ENCODE measurements at regions not wholly inside any gene's neighbourhood (a gene's known extent, or its start where the extent isn't known, plus 50 kb on each side); places are given as distances from the start of the nearest gene placed in this dataset.

DNA sequence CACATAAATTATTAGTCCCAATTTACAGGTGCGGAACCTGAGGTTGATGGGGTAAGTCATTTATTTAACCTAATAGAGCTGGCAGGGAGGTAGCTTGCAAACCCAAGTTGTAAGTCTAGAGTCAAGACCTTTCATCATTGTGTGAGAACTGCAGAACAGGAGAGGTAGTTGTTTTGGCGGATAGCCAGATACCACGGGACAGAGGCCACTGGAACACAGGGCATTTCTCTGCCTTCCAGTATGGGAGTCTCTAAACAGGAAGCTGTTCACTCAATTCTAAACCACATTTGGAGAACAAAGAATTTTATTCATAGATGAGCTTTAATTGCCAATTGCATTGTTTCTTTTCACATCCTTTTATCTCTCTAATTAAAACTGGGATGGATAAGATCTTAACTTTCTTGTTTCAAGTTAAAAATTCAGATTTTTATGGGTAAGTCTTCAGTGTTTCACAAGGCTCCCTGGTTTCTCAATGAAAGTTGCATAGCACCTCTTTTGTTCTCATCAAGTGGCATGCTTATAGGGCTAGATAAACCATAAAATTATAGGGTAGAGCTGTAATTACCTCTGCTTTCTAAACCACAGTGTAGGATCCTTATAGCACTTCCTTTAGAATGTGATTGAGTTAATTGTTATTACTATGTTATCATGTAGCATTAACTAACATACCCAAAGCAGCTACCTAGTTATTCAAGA, 489.0 kb downstream of the GATA3 start:
- no peak overlapping the region for H3K27ac ChIP-seq (ENCODE audit: low read depth in 1 of 2, low read length in 2 of 2)
- no peak overlapping the region for H3K4me3 ChIP-seq (ENCODE audit: low read depth in 1 of 3, low read length in 3 of 3)
- H3K9ac ChIP-seq (ENCODE audit: low read depth in 1 of 2, low read length in 2 of 2): no peak overlapping the region
- no peaks in the 10 kb centered on the region for H3K4me1 ChIP-seq (ENCODE audit: control insufficient read depth in 4 of 4, insufficient read depth in 4 of 4, low read length in 3 of 4)
- no peaks in the 10 kb centered on the region for H3K9me3 ChIP-seq (ENCODE audit: control insufficient read depth in 4 of 4, low read length in 3 of 4)
- H3K36me3 ChIP-seq (ENCODE audit: control insufficient read depth in 4 of 4, insufficient read depth in 3 of 4, low read depth in 1 of 4, low read length in 3 of 4): no peaks in the 10 kb centered on the region
- 41% methylated on average over 3 of the region's 3 CpGs for WGBS
- DNase-seq (ENCODE audit: low spot score): no peak
- H3K27me3 ChIP-seq (ENCODE audit: control insufficient read depth in 4 of 4, insufficient read depth in 4 of 4, low read length in 3 of 4): no peaks in the 10 kb centered on the region
- TF ChIP-seq JUND (IDR thresholded peaks at IDR 0.05) (no peak), FOXA1 (IDR thresholded peaks at IDR 0.05) (no peak), RXRA (IDR thresholded peaks at IDR 0.05) (no peak), FOXA2 (IDR thresholded peaks at IDR 0.05) (no peak), HNF4A (conservative IDR thresholded peaks at IDR 0.05) (no peak), RAD21 (IDR thresholded peaks at IDR 0.05) (no peak), TAF1 (conservative IDR thresholded peaks at IDR 0.05) (no peak)

DNA sequence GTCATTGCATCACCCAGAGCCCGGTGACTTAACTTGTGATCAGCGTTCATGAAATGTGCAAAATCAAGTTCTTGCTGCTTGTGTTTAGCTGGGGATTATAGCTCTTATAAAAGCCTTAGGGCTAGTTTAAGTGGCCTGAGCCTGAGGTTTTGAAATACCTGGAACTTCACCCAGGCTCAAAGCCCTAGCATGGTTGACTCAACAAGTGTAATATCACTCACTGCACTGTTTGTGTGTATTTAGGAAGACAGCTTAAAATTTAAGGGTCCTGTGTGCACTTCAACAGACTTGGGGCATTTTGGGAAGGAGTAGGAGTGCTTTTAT, 489.5 kb downstream of the GATA3 start:
- Histone ChIP-seq H3K4me3 (ENCODE audit: low read depth in 1 of 3, low read length in 3 of 3) (no peak overlapping the region), H3K4me1 (ENCODE audit: control insufficient read depth in 4 of 4, insufficient read depth in 4 of 4, low read length in 3 of 4) (no peaks in the 10 kb centered on the region), H3K36me3 (ENCODE audit: control insufficient read depth in 4 of 4, insufficient read depth in 3 of 4, low read depth in 1 of 4, low read length in 3 of 4) (no peaks in the 10 kb centered on the region), H3K9ac (ENCODE audit: low read depth in 1 of 2, low read length in 2 of 2) (no peak overlapping the region), H3K9me3 (ENCODE audit: control insufficient read depth in 4 of 4, low read length in 3 of 4) (no peaks in the 10 kb centered on the region), H3K27ac (ENCODE audit: low read depth in 1 of 2, low read length in 2 of 2) (no peak overlapping the region), H3K27me3 (ENCODE audit: control insufficient read depth in 4 of 4, insufficient read depth in 4 of 4, low read length in 3 of 4) (no peaks in the 10 kb centered on the region)
- TF ChIP-seq FOXA2 (IDR thresholded peaks at IDR 0.05): no peak
- no peak for DNase-seq (ENCODE audit: low spot score)
- WGBS: 78% methylated on average over 2 of the region's 2 CpGs

DNA sequence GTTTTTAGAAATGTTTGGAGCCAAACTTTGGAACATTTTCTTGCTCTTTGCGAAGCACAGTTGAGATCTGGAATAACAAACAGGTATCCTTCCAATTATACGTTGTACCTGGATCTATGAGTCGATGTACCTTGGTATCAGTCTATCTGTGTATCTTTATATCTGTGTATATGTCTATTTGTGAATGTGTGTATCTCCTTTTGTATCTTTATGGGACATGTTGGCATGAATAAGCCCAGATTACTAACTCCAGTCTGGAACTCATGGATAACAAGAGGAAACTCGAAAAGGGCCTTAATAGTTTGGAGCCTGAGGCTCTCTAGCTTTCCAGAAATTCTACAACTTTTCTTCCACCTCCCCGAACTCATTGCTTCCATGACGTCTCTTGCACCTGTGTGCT, 490.0 kb downstream of the GATA3 start:
- Histone ChIP-seq H3K27ac (ENCODE audit: low read depth in 1 of 2, low read length in 2 of 2) (no peak overlapping the region), H3K9me3 (ENCODE audit: control insufficient read depth in 4 of 4, low read length in 3 of 4) (peaks cover 0 to 2% (median 0%) of the 10 kb centered on the region in 4 donors), H3K36me3 (ENCODE audit: control insufficient read depth in 4 of 4, insufficient read depth in 3 of 4, low read depth in 1 of 4, low read length in 3 of 4) (no peaks in the 10 kb centered on the region), H3K27me3 (ENCODE audit: control insufficient read depth in 4 of 4, insufficient read depth in 4 of 4, low read length in 3 of 4) (no peaks in the 10 kb centered on the region), H3K9ac (ENCODE audit: low read depth in 1 of 2, low read length in 2 of 2) (no peak overlapping the region), H3K4me3 (ENCODE audit: low read depth in 1 of 3, low read length in 3 of 3) (no peak overlapping the region), H3K4me1 (ENCODE audit: control insufficient read depth in 4 of 4, insufficient read depth in 4 of 4, low read length in 3 of 4) (no peaks in the 10 kb centered on the region)
- 83% methylated on average over 6 of the region's 6 CpGs for WGBS
- no peak for DNase-seq (ENCODE audit: low spot score)
- TF ChIP-seq YY1 (IDR thresholded peaks at IDR 0.05) (no peak), HNF4A (conservative IDR thresholded peaks at IDR 0.05) (no peak), JUND (IDR thresholded peaks at IDR 0.05) (no peak), SP1 (IDR thresholded peaks at IDR 0.05) (no peak), FOXA1 (IDR thresholded peaks at IDR 0.05) (no peak), NR2F2 (IDR thresholded peaks at IDR 0.05) (no peak), HNF4G (IDR thresholded peaks at IDR 0.05) (no peak), EGR1 (IDR thresholded peaks at IDR 0.05; ENCODE audit: low read depth in 2 of 2) (no peak)
- TF ChIP-seq, protein P1, sequence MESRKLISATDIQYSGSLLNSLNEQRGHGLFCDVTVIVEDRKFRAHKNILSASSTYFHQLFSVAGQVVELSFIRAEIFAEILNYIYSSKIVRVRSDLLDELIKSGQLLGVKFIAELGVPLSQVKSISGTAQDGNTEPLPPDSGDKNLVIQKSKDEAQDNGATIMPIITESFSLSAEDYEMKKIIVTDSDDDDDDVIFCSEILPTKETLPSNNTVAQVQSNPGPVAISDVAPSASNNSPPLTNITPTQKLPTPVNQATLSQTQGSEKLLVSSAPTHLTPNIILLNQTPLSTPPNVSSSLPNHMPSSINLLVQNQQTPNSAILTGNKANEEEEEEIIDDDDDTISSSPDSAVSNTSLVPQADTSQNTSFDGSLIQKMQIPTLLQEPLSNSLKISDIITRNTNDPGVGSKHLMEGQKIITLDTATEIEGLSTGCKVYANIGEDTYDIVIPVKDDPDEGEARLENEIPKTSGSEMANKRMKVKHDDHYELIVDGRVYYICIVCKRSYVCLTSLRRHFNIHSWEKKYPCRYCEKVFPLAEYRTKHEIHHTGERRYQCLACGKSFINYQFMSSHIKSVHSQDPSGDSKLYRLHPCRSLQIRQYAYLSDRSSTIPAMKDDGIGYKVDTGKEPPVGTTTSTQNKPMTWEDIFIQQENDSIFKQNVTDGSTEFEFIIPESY (IDR thresholded peaks at IDR 0.05): no peak
- TF ChIP-seq, protein P2, sequence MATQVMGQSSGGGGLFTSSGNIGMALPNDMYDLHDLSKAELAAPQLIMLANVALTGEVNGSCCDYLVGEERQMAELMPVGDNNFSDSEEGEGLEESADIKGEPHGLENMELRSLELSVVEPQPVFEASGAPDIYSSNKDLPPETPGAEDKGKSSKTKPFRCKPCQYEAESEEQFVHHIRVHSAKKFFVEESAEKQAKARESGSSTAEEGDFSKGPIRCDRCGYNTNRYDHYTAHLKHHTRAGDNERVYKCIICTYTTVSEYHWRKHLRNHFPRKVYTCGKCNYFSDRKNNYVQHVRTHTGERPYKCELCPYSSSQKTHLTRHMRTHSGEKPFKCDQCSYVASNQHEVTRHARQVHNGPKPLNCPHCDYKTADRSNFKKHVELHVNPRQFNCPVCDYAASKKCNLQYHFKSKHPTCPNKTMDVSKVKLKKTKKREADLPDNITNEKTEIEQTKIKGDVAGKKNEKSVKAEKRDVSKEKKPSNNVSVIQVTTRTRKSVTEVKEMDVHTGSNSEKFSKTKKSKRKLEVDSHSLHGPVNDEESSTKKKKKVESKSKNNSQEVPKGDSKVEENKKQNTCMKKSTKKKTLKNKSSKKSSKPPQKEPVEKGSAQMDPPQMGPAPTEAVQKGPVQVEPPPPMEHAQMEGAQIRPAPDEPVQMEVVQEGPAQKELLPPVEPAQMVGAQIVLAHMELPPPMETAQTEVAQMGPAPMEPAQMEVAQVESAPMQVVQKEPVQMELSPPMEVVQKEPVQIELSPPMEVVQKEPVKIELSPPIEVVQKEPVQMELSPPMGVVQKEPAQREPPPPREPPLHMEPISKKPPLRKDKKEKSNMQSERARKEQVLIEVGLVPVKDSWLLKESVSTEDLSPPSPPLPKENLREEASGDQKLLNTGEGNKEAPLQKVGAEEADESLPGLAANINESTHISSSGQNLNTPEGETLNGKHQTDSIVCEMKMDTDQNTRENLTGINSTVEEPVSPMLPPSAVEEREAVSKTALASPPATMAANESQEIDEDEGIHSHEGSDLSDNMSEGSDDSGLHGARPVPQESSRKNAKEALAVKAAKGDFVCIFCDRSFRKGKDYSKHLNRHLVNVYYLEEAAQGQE (IDR thresholded peaks at IDR 0.05): no peak
- TF ChIP-seq, protein P3, sequence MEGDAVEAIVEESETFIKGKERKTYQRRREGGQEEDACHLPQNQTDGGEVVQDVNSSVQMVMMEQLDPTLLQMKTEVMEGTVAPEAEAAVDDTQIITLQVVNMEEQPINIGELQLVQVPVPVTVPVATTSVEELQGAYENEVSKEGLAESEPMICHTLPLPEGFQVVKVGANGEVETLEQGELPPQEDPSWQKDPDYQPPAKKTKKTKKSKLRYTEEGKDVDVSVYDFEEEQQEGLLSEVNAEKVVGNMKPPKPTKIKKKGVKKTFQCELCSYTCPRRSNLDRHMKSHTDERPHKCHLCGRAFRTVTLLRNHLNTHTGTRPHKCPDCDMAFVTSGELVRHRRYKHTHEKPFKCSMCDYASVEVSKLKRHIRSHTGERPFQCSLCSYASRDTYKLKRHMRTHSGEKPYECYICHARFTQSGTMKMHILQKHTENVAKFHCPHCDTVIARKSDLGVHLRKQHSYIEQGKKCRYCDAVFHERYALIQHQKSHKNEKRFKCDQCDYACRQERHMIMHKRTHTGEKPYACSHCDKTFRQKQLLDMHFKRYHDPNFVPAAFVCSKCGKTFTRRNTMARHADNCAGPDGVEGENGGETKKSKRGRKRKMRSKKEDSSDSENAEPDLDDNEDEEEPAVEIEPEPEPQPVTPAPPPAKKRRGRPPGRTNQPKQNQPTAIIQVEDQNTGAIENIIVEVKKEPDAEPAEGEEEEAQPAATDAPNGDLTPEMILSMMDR (IDR thresholded peaks at IDR 0.05; ENCODE audit: low read depth, low read length, missing input control): no peak
- TF ChIP-seq, protein P4, sequence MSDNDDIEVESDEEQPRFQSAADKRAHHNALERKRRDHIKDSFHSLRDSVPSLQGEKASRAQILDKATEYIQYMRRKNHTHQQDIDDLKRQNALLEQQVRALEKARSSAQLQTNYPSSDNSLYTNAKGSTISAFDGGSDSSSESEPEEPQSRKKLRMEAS (IDR thresholded peaks at IDR 0.05): no peak
- TF ChIP-seq, protein P5, sequence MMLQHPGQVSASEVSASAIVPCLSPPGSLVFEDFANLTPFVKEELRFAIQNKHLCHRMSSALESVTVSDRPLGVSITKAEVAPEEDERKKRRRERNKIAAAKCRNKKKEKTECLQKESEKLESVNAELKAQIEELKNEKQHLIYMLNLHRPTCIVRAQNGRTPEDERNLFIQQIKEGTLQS (IDR thresholded peaks at IDR 0.05): no peak
